Natural killer cell (primary cell): ENCODE measurements at regions not wholly inside any gene's neighbourhood (a gene's known extent, or its start where the extent isn't known, plus 50 kb on each side); places are given as distances from the start of the nearest gene placed in this dataset.

Experiments
- ATAC-seq, 3 donors: fragments of 150-1000 bp in 2 of 3; fragments of 200-7000 bp in 1 of 3; cut with Tn5 transposase; 1 replicate in 1 of 3; 2 replicates in 2 of 3; pipeline ENCODE4 v1.10.0; 2021; ENCODE audit warnings: mild to moderate bottlenecking in 2 of 3, moderate library complexity in 2 of 3
- DNase-seq, 2 donors: peaks; one replicate each; pipeline versions ENCODE4 v3.0.0 to v3.0.0-alpha.2; 2013 to 2021; ENCODE audit warnings: mixed read lengths in 1 of 2
- H3K27ac ChIP-seq: one replicate; pipeline ENCODE4 v1.5.1; 2013; ENCODE audit warnings: mild to moderate bottlenecking, low read length
- H3K27me3 ChIP-seq: one replicate; pipeline ENCODE4 v1.6.1; 2013; ENCODE audit warnings: low read length; ENCODE audit not compliant: control insufficient read depth, insufficient read depth
- H3K36me3 ChIP-seq: one replicate; pipeline ENCODE4 v1.6.1; 2013; ENCODE audit warnings: low read length; ENCODE audit not compliant: control insufficient read depth, insufficient read depth
- H3K4me1 ChIP-seq: one replicate; pipeline ENCODE4 v1.6.1; 2013; ENCODE audit warnings: low read length; ENCODE audit not compliant: control insufficient read depth, insufficient read depth
- H3K4me3 ChIP-seq: one replicate; pipeline ENCODE4 v1.5.1; 2013; ENCODE audit warnings: low read length
- H3K9me3 ChIP-seq: one replicate; pipeline ENCODE4 v1.6.1; 2013; ENCODE audit warnings: low read length; ENCODE audit not compliant: control insufficient read depth, insufficient read depth
- H3K27ac Mint-ChIP-seq, 2 donors: one replicate each; pipeline ENCODE4 v1.8.0; 2022; ENCODE audit warnings: mild to moderate bottlenecking in 2 of 2, mixed read lengths in 2 of 2, moderate library complexity in 1 of 2
- H3K27me3 Mint-ChIP-seq, 2 donors: one replicate each; pipeline ENCODE4 v1.8.0; 2022; ENCODE audit warnings: low read depth in 2 of 2, mixed read lengths in 2 of 2
- H3K36me3 Mint-ChIP-seq: one replicate; pipeline ENCODE4 v1.8.0; 2022; ENCODE audit warnings: mixed read lengths
- H3K4me1 Mint-ChIP-seq, 2 donors: one replicate each; pipeline ENCODE4 v1.8.0; 2022; ENCODE audit warnings: mixed read lengths in 2 of 2
- H3K4me3 Mint-ChIP-seq: one replicate; pipeline ENCODE4 v1.8.0; 2022; ENCODE audit warnings: mild to moderate bottlenecking, moderate library complexity, mixed read lengths
- H3K9me3 Mint-ChIP-seq, 2 donors: one replicate each; pipeline ENCODE4 v1.8.0; 2022; ENCODE audit warnings: mixed read lengths in 2 of 2
- CTCF ChIP-seq: fragments of 200-600 bp; IDR thresholded peaks from one replicate; pipeline ENCODE4 v1.8.0; 2022; ENCODE audit warnings: antibody characterized with exemption
- WGBS: methylation state at CpG from one replicate; pipeline ENCODE4 v1.1.7; 2013; ENCODE audit warnings: missing lambda C conversion rate; ENCODE audit not compliant: insufficient coverage; 5-methylcytosine and 5-hydroxymethylcytosine counted together
- intact Hi-C: fragments of 100-400 bp; cut with micrococcal nuclease; formaldehyde crosslinking; loops from one replicate; pipeline ENCODE4 v1.14.2; 2022

GRCh38 chr21:19321688-19322087, 918.1 kb upstream of the TMPRSS15 start:
- no peak for DNase-seq
- no peaks in the 10 kb centered on the region for H3K27me3 ChIP-seq
- H3K4me3 ChIP-seq: no peak overlapping the region
- Mint-ChIP-seq H3K27me3 (no peaks in the 10 kb centered on the region), H3K4me1 (no peaks in the 10 kb centered on the region), H3K36me3 (no peaks in the 10 kb centered on the region), H3K9me3 (no peaks in the 10 kb centered on the region), H3K27ac (no peak overlapping the region), H3K4me3 (no peak overlapping the region)
- no peaks in the 10 kb centered on the region for H3K4me1 ChIP-seq
- H3K9me3 ChIP-seq: peaks cover 3% of the 10 kb centered on the region
- intact Hi-C loops: no loop called here
- ATAC-seq: no peak
- H3K27ac ChIP-seq: no peak overlapping the region
- no peak for TF ChIP-seq CTCF
- H3K36me3 ChIP-seq: no peaks in the 10 kb centered on the region
- WGBS: 64% methylated on average over 2 of the region's 3 CpGs

- Histone ChIP-seq H3K36me3 (no peaks in the 10 kb centered on the region), H3K4me3 (no peak overlapping the region), H3K9me3 (peaks cover 3% of the 10 kb centered on the region), H3K4me1 (no peaks in the 10 kb centered on the region), H3K27me3 (no peaks in the 10 kb centered on the region), H3K27ac (no peak overlapping the region)
- Mint-ChIP-seq H3K4me3 (no peak overlapping the region), H3K27ac (no peak overlapping the region), H3K36me3 (no peaks in the 10 kb centered on the region), H3K4me1 (no peaks in the 10 kb centered on the region), H3K9me3 (peaks cover under 1% of the 10 kb centered on the region in 2 donors), H3K27me3 (no peaks in the 10 kb centered on the region)
- no peak for DNase-seq
- WGBS: no CpG with 5 or more reads among the region's 1 CpG
- TF ChIP-seq CTCF: no peak
- ATAC-seq: no peak
- intact Hi-C loops: no loop called here
Observed at GRCh38 chr21:19322360-19322759, 918.8 kb upstream of the TMPRSS15 start.

GRCh38 chr21:19326531-19327319, 923.1 kb upstream of the TMPRSS15 start:
- Mint-ChIP-seq H3K9me3 (peaks cover 9 to 10% of the 10 kb centered on the region in 2 donors), H3K4me1 (no peaks in the 10 kb centered on the region), H3K27ac (no peak overlapping the region), H3K27me3 (no peaks in the 10 kb centered on the region), H3K4me3 (no peak overlapping the region), H3K36me3 (no peaks in the 10 kb centered on the region)
- intact Hi-C loops: no loop called here
- no peaks in the 10 kb centered on the region for H3K36me3 ChIP-seq
- peaks cover 3% of the 10 kb centered on the region for H3K9me3 ChIP-seq
- DNase-seq (no peak), ATAC-seq (no peak)
- no peak overlapping the region for H3K4me3 ChIP-seq
- H3K27ac ChIP-seq: no peak overlapping the region
- H3K4me1 ChIP-seq: no peaks in the 10 kb centered on the region
- H3K27me3 ChIP-seq: no peaks in the 10 kb centered on the region
- WGBS: 93% methylated on average over 4 of the region's 6 CpGs
- no peak for TF ChIP-seq CTCF

GRCh38 chr21:19328954-19329353, 925.4 kb upstream of the TMPRSS15 start:
- 86% methylated on average over 5 of the region's 5 CpGs for WGBS
- H3K36me3 ChIP-seq: no peaks in the 10 kb centered on the region
- TF ChIP-seq CTCF: no peak

More at GRCh38 chr21:19328954-19329353, 925.4 kb upstream of the TMPRSS15 start:
- H3K36me3 Mint-ChIP-seq: no peaks in the 10 kb centered on the region
- DNase-seq: no peak
- H3K4me3 Mint-ChIP-seq: no peak overlapping the region
- Histone ChIP-seq H3K27me3 (no peaks in the 10 kb centered on the region), H3K27ac (no peak overlapping the region), H3K4me3 (no peak overlapping the region), H3K9me3 (peaks cover 6% of the 10 kb centered on the region), H3K4me1 (no peaks in the 10 kb centered on the region)
- H3K27ac Mint-ChIP-seq: no peak overlapping the region
- intact Hi-C loops: no loop called here
- H3K27me3 Mint-ChIP-seq: no peaks in the 10 kb centered on the region
- peaks cover 10 to 11% of the 10 kb centered on the region in 2 donors for H3K9me3 Mint-ChIP-seq
- no peaks in the 10 kb centered on the region for H3K4me1 Mint-ChIP-seq
- ATAC-seq: no peak
